NB4 (cell line): ENCODE measurements at regions not wholly inside any gene's neighbourhood (a gene's known extent, or its start where the extent isn't known, plus 50 kb on each side); places are given as distances from the start of the nearest gene placed in this dataset.

ENCODE experiments used
- DNase-seq: peaks from one replicate; pipeline ENCODE4 v3.0.0; 2010; ENCODE audit warnings: low read depth
- H3K4me3 ChIP-seq: one replicate; pipeline ENCODE4 v1.5.1; 2011; ENCODE audit warnings: mild to moderate bottlenecking, low read depth, low read length, moderate library complexity
- MYC ChIP-seq: IDR thresholded peaks from 2 replicates; pipeline ENCODE4 v1.6.1; 2011; ENCODE audit warnings: low read depth, low read length
- POLR2A ChIP-seq: IDR thresholded peaks from 2 replicates; pipeline ENCODE4 v1.6.1; 2011; ENCODE audit warnings: mild to moderate bottlenecking; ENCODE audit not compliant: insufficient read length; ENCODE audit errors: extremely low read depth
- TF ChIP-seq, protein P1 (sequence below): IDR thresholded peaks from 2 replicates; pipeline ENCODE4 v1.6.1; 2011; ENCODE audit warnings: low read depth, low read length
- TF ChIP-seq, protein P2 (sequence below): IDR thresholded peaks from one replicate; pipeline ENCODE4 v1.5.1; 2012; ENCODE audit warnings: low read depth, low read length

DNA sequence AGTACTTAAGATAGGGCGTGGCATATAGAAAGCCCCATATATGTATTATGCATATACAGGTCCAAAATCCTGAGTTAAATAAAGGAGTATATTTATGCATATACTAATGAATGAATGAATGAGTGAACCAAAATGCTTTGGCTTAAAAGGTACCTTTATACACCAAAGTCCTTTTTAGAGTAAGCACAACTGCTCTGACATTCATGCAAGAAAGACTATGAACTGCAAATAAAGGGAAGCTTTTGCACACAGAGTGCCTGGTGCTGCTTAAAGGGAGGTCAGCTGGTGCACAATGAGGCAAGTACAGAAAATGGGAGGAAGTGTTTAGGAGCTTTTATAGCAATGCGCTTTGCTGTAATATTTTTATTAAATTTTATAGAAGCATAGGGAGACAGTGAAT lies 214.0 kb downstream of the KLF13 start:
- TF ChIP-seq, protein P1, sequence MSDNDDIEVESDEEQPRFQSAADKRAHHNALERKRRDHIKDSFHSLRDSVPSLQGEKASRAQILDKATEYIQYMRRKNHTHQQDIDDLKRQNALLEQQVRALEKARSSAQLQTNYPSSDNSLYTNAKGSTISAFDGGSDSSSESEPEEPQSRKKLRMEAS, result no peak
- TF ChIP-seq POLR2A, result no peak
- TF ChIP-seq MYC, result no peak
- TF ChIP-seq, protein P2, sequence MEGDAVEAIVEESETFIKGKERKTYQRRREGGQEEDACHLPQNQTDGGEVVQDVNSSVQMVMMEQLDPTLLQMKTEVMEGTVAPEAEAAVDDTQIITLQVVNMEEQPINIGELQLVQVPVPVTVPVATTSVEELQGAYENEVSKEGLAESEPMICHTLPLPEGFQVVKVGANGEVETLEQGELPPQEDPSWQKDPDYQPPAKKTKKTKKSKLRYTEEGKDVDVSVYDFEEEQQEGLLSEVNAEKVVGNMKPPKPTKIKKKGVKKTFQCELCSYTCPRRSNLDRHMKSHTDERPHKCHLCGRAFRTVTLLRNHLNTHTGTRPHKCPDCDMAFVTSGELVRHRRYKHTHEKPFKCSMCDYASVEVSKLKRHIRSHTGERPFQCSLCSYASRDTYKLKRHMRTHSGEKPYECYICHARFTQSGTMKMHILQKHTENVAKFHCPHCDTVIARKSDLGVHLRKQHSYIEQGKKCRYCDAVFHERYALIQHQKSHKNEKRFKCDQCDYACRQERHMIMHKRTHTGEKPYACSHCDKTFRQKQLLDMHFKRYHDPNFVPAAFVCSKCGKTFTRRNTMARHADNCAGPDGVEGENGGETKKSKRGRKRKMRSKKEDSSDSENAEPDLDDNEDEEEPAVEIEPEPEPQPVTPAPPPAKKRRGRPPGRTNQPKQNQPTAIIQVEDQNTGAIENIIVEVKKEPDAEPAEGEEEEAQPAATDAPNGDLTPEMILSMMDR, result no peak
- no peak for DNase-seq
- H3K4me3 ChIP-seq, result no peak overlapping the region

DNA sequence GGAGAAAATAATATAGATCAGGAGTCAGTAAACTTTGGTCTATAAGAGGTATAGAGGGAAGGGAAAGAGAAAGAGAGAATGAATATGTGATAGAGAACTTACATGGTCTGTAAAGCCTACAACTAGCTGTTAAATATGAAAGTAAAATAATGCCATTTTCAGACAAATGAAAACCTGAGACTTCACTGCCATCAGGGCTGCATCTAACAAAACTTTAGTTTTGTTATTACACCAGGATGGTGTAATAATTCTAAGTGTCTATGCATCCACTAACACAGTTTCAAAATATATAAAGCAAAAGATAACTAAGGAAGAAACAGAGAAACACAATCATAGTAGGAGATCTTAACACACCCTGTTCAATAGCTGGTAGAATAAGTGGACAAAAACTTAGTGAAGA lies 217.7 kb downstream of the KLF13 start:
- TF ChIP-seq, protein P1, result no peak
- TF ChIP-seq POLR2A (no peak), MYC (no peak)
- TF ChIP-seq, protein P2, result no peak
- no peak overlapping the region for H3K4me3 ChIP-seq
- DNase-seq, result no peak

DNA sequence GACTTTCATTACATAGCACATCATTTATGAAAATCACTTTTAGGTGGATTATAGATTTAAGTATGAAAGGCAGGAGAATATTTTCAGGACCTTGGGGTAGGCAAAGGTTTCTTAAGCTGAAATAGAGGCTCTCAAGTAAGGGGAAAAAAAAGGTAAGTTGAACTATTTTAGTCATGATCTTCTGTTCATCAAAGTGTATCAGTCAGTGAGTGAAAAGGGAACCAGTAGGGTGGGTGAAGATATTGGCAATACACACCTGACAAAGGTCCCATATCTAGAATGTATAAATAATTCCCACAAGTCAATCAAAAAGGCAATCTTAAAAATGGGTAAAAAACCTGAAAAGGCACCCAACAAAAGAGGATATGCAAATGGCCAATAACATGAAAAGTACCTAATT lies 218.6 kb downstream of the KLF13 start:
- no peak overlapping the region for H3K4me3 ChIP-seq
- no peak for DNase-seq
- TF ChIP-seq MYC (no peak), POLR2A (no peak)
- TF ChIP-seq, protein P2, result no peak
- TF ChIP-seq, protein P1, result no peak

DNA sequence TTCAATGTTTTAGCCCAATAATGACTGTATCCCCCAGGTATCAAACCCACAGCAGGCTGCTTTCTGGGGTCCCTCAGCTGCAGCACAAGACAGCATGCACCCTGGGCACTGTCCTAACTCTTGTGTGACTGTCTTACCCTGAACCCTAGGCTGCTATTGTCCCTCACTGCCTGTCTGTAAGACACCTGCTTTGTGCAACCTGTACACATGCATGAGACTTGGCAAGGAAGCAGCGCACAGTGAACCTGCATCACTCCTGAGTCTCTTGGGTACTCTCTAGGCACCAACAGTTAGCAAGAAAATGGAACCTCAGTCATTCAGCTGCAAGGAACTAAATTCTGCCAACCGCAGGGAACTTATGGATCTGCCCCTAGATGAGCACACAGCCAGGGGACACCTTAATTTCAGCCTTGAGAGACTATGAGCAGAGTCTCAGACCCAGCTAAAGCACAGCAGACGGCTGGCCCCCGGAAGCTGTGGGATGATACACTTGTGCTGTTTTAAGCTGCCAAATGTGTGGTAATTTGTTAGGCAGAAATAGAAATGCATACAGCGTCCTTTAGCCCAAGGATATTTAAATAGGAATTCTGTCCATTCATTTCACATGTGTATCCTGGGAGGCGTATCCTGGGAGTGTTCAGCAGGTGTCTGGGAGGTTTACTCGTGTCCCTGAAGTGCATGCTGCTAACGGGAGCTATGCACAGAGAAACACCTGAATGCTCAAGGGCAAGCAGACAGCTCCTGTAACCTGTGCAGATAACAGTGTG lies 223.8 kb downstream of the KLF13 start:
- DNase-seq, result no peak
- H3K4me3 ChIP-seq, result no peak overlapping the region
- TF ChIP-seq, protein P1, result no peak
- no peak for TF ChIP-seq POLR2A
- TF ChIP-seq, protein P2, result no peak
- TF ChIP-seq MYC, result no peak

DNA sequence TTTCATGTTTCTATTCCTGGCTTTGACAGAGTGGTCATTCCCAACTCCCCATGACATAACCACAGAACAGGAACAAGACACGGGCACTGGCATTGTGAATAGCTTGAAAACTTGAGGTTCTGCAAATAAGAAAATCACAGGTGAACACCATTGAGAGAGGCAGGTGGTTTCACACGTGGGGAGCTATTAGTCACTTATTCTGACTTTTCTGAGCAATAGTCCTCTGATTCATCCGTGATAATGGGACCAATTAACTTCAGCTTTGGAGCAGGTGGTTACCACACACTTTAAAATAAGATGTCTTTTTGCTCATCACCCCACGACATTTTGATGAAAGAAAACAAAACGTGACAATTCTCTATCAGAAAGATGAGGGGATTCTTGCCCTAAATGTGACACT lies 224.7 kb downstream of the KLF13 start:
- no peak overlapping the region for H3K4me3 ChIP-seq
- no peak for DNase-seq
- TF ChIP-seq POLR2A, result no peak
- TF ChIP-seq, protein P2, result no peak
